HCT116 (cell line): ENCODE measurements at regions not wholly inside any gene's neighbourhood (a gene's known extent, or its start where the extent isn't known, plus 50 kb on each side); places are given as distances from the start of the nearest gene placed in this dataset.

Experiments used
- ATAC-seq: fragments of 200-7000 bp; cut with Tn5 transposase; 2 replicates; pipeline ENCODE4 v1.9.1; 2020; ENCODE audit warnings: mild to moderate bottlenecking, moderate library complexity
- BruUV-seq: library from RNA; stranded (reverse); fragments of 400-500 nt; replicated peaks from 2 replicates; lab custom pipeline; 2021; lab: Mats Ljungman, UMichigan
- CTCF ChIA-PET: fragments of 300-600 bp; sonication (Branson Sonifier 250); formaldehyde crosslinking; loops from one replicate; lab custom pipeline; 2021; ENCODE audit warnings: antibody characterized with exemption; lab: Charles Lee
- POLR2A ChIA-PET: fragments of 300-600, 350-600 bp; sonication (Branson Sonifier 250); formaldehyde crosslinking; loops from one replicate; lab custom pipeline; 2021; ENCODE audit warnings: antibody characterized with exemption; lab: Charles Lee
- RAD21 ChIA-PET, 2 experiments: fragments of 300-600 bp; sonication (Branson Sonifier 250); formaldehyde crosslinking; loops; one replicate each; lab custom pipeline; 2023; ENCODE audit warnings: low total read pairs in 2 of 2; ENCODE audit not compliant: uncharacterized antibody in 2 of 2, unreplicated experiment in 2 of 2, low non-redundant PET in 1 of 2; lab: Charles Lee
- DNase-seq: peaks from one replicate; pipeline ENCODE4 v3.0.0-alpha.2; 2010; ENCODE audit warnings: low read depth, low spot score
- H2AFZ ChIP-seq: fragments of 200-600 bp; shearing (Covaris generic), sonication (generic); 2 replicates; pipeline ENCODE4 v1.6.1; 2017; ENCODE audit warnings: low read depth, mixed run types, mixed read lengths, antibody characterized with exemption, low read length; ENCODE audit not compliant: poor library complexity, severe bottlenecking
- H3K27ac ChIP-seq: 2 replicates; pipeline ENCODE4 v1.5.1; 2012; ENCODE audit warnings: low read depth, low read length
- H3K27me3 ChIP-seq: fragments of 200-600 bp; sonication (generic); 2 replicates; pipeline ENCODE4 v1.6.1; 2016; ENCODE audit warnings: mixed run types, low read length, mixed read lengths; ENCODE audit not compliant: insufficient read depth
- H3K36me3 ChIP-seq, 2 experiments: fragments of 200-500 bp in 1 of 2; fragments of 200-600 bp in 1 of 2; sonication (Bioruptor generic) in 1 of 2; sonication (generic) in 1 of 2; 2 replicates each; pipeline versions ENCODE4 v1.5.1 to v1.6.1; 2014 to 2016; ENCODE audit warnings: low read length in 2 of 2, inconsistent platforms in 1 of 2, mixed read lengths in 1 of 2, mixed run types in 1 of 2; ENCODE audit not compliant: insufficient read depth in 2 of 2, control insufficient read depth in 1 of 2
- H3K4me1 ChIP-seq, 2 experiments: fragments of 200-600 bp in 1 of 2; sonication (generic) in 1 of 2; 2 replicates each; pipeline versions ENCODE4 v1.5.1 to v1.6.1; 2012 to 2017; ENCODE audit warnings: low read length in 2 of 2, inconsistent platforms in 1 of 2, mild to moderate bottlenecking in 1 of 2, mixed read lengths in 1 of 2, mixed run types in 1 of 2, moderate library complexity in 1 of 2; ENCODE audit not compliant: insufficient read depth in 2 of 2, control insufficient read depth in 1 of 2
- H3K4me2 ChIP-seq: fragments of 200-600 bp; sonication (generic); 2 replicates; pipeline ENCODE4 v1.6.1; 2017; ENCODE audit warnings: mixed run types, low read length, mixed read lengths
- H3K4me3 ChIP-seq, 2 experiments: fragments of 200-600 bp in 1 of 2; sonication (generic) in 1 of 2; replicated peaks in 1 of 2; 2 replicates each; pipeline ENCODE4 v1.5.1; 2011 to 2016; ENCODE audit warnings: low read length in 2 of 2, control low read depth in 1 of 2, low read depth in 1 of 2, mild to moderate bottlenecking in 1 of 2, mixed read lengths in 1 of 2, mixed run types in 1 of 2
- H3K79me2 ChIP-seq: fragments of 200-600 bp; sonication (generic); 2 replicates; pipeline ENCODE4 v1.6.1; 2017; ENCODE audit warnings: mild to moderate bottlenecking, mixed run types, low read length, moderate library complexity, mixed read lengths; ENCODE audit not compliant: insufficient read depth
- H3K9ac ChIP-seq: fragments of 200-600 bp; sonication (generic); 2 replicates; pipeline ENCODE4 v1.6.1; 2016; ENCODE audit warnings: low read length, mixed read lengths
- H3K9me2 ChIP-seq: fragments of 200-600 bp; sonication (generic), shearing (Covaris generic); 2 replicates; pipeline ENCODE4 v1.6.1; 2017; ENCODE audit warnings: mixed run types, mild to moderate bottlenecking, moderate library complexity; ENCODE audit not compliant: insufficient read depth
- H3K9me3 ChIP-seq, 2 experiments: fragments of 200-500 bp in 1 of 2; fragments of 200-600 bp in 1 of 2; sonication (Bioruptor generic) in 1 of 2; sonication (generic) in 1 of 2; 2 replicates each; pipeline ENCODE4 v1.6.1; 2014 to 2017; ENCODE audit warnings: low read length in 2 of 2, mixed read lengths in 2 of 2, inconsistent platforms in 1 of 2, low read depth in 1 of 2, mild to moderate bottlenecking in 1 of 2, mixed run types in 1 of 2, moderate library complexity in 1 of 2; ENCODE audit not compliant: control insufficient read depth in 1 of 2, insufficient read depth in 1 of 2
- H4K20me1 ChIP-seq: fragments of 200-600 bp; sonication (generic), shearing (Covaris generic); 2 replicates; pipeline ENCODE4 v1.6.1; 2017; ENCODE audit warnings: mixed run types, mild to moderate bottlenecking, moderate library complexity; ENCODE audit not compliant: insufficient read depth
- ATF3 ChIP-seq: IDR thresholded peaks from 2 replicates; pipeline ENCODE4 v1.6.1; 2012
- CTCF ChIP-seq, 3 experiments: fragments of 200-600 bp in 1 of 3; sonication (generic) in 1 of 3; IDR thresholded peaks in 2 of 3; conservative IDR thresholded peaks in 1 of 3; 2 replicates each; pipeline ENCODE4 v1.5.1; 2012 to 2017; ENCODE audit warnings: low read depth in 2 of 3, low read length in 2 of 3, antibody characterized with exemption in 1 of 3, borderline replicate concordance in 1 of 3, control low read depth in 1 of 3, mild to moderate bottlenecking in 1 of 3, mixed read lengths in 1 of 3, mixed run types in 1 of 3, moderate library complexity in 1 of 3; ENCODE audit not compliant: insufficient read depth in 1 of 3
- EGR1 ChIP-seq: IDR thresholded peaks from 2 replicates; pipeline ENCODE4 v1.6.1; 2012; ENCODE audit warnings: low read depth
- ELF1 ChIP-seq: IDR thresholded peaks from 2 replicates; pipeline ENCODE4 v1.6.1; 2012; ENCODE audit warnings: low read depth, borderline replicate concordance
- EZH2 ChIP-seq: fragments of 200-600 bp; sonication (generic); IDR thresholded peaks from 2 replicates; pipeline ENCODE4 v1.6.1; 2017; ENCODE audit warnings: antibody characterized with exemption, mixed run types
- EZH2phosphoT487 ChIP-seq: fragments of 200-600 bp; IDR thresholded peaks from 2 replicates; pipeline ENCODE4 v1.6.1; 2018; ENCODE audit warnings: antibody characterized with exemption, borderline replicate concordance
- FOSL1 ChIP-seq: IDR thresholded peaks from 2 replicates; pipeline ENCODE4 v1.6.1; 2012; ENCODE audit warnings: low read depth
- POLR2A ChIP-seq: IDR thresholded peaks from 2 replicates; pipeline ENCODE4 v1.7.0; 2011; ENCODE audit warnings: borderline replicate concordance; ENCODE audit not compliant: insufficient read depth, insufficient read length; ENCODE audit errors: extremely low read depth
- REST ChIP-seq: IDR thresholded peaks from 2 replicates; pipeline ENCODE4 v1.6.1; 2012; ENCODE audit warnings: low read depth
- SIN3A ChIP-seq: IDR thresholded peaks from 2 replicates; pipeline ENCODE4 v1.6.1; 2012; ENCODE audit warnings: low read depth
- SRF ChIP-seq: IDR thresholded peaks from 2 replicates; pipeline ENCODE4 v1.6.1; 2012; ENCODE audit warnings: low read depth
- ZFX ChIP-seq: fragments of 450-650 bp; IDR thresholded peaks from 2 replicates; pipeline ENCODE4 v1.6.1; 2017
- ZNF274 ChIP-seq: fragments of 200-500 bp; sonication (Bioruptor generic); IDR thresholded peaks from 2 replicates; pipeline ENCODE4 v1.6.1; 2014; ENCODE audit warnings: mild to moderate bottlenecking, low read depth, low read length, inconsistent platforms
- intact Hi-C: fragments of 100-400 bp; cut with micrococcal nuclease; formaldehyde crosslinking; loops from 2 replicates; pipeline ENCODE4 v1.10.0; 2022

GRCh38 chr5:15191012-15191411, 309.0 kb upstream of the FBXL7 start:
- CTCF ChIA-PET: no interaction called here
- intact Hi-C loops: no loop called here
- Histone ChIP-seq H2AFZ (no peak overlapping the region), H4K20me1 (no peaks in the 10 kb centered on the region), H3K27ac (no peak overlapping the region), H3K4me3 (no peak overlapping the region), H3K9ac (no peak overlapping the region), H3K36me3 (no peaks in the 10 kb centered on the region), H3K4me2 (no peak overlapping the region), H3K9me3 (peaks cover 0 to 2% of the 10 kb centered on the region in 2 experiments; a peak in 1 of 4 replicates), H3K4me1 (no peaks in the 10 kb centered on the region), H3K9me2 (no peaks in the 10 kb centered on the region), H3K79me2 (no peaks in the 10 kb centered on the region), H3K27me3 (no peaks in the 10 kb centered on the region)
- TF ChIP-seq CTCF (IDR thresholded peaks at IDR 0.05 in 2 of 3, conservative IDR thresholded peaks at IDR 0.05 in 1 of 3; ENCODE audit: borderline replicate concordance in 1 of 3, insufficient read depth in 1 of 3, low read depth in 2 of 3, low read length in 2 of 3) (no peak), EGR1 (no peak), ATF3 (no peak), POLR2A (no peak), ELF1 (no peak), EZH2phosphoT487 (no peak), ZNF274 (no peak), SIN3A (no peak), SRF (no peak), ZFX (no peak), EZH2 (no peak), FOSL1 (no peak), REST (no peak)
- RAD21 ChIA-PET: no interaction called here
- no peak for DNase-seq
- POLR2A ChIA-PET: no interaction called here
- no peak for ATAC-seq
- BruUV-seq: no TSS peak
